ENCODE measurements at regions not wholly inside any gene's neighbourhood (a gene's known extent, or its start where the extent isn't known, plus 50 kb on each side); places are given as distances from the start of the nearest gene placed in this dataset.

DNA sequence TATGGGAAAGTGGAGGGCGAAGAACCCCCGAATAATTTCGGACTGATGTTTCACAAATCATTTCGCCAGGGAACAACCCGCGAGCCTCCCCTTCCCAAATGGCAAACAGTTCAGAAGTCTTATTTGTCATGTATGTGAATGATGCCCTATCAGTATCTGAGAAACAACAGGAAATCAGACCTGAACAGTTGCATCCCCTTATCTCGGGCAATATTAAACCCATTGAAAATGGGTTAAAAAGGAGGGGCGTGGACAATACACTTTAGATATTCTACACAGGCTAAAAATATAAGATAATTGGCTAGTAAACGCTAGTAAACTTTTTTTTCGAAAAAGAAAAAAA, 1003.3 kb upstream of the NR2F2 start:
- no peak for DNase-seq (ENCODE audit: low spot score)

GRCh38 chr15:95327661-95328060, 1002.8 kb upstream of the NR2F2 start:
- no peak for DNase-seq (ENCODE audit: low spot score)

DNA sequence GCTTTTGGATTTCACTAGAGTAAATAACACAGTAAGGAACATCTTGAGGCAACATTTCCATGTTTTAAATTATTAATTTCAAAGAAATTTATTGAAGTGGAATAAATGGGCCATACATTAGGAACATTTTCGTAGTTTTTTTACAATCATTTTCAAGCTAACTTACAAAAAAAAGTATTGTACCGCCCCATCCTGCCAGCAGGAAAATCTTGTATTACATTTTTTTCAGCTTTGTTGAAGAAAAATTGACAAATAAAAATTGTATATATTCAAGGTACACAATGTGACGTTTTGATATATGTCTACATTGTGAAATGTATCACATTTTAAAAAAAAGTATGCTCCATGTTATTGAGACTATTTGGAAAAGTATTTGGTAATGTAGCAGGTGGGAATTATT, 1001.9 kb upstream of the NR2F2 start:
- DNase-seq (ENCODE audit: low spot score) = no peak

DNA sequence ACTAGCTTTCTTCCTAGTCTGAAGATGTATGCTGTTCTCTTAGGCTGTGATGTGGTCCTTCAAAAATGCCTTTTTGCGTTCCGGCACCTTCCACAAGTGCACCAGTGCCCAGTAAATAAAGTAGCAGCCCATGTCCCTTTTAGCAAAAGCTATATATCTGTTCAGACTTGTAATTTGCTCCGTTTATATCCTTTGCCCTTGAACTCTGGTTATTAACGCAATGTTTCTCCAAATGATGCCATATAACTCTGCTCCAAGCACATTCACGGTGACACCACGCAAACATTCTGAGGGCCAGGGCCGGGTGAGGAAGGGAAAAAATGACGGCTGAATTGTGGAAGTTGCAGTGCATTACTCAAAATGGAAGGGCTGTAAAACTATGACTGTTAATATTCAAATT, 1001.1 kb upstream of the NR2F2 start:
- DNase-seq (ENCODE audit: low spot score) = no peak

- no peak for DNase-seq (ENCODE audit: low spot score)
Observed at GRCh38 chr15:95341686-95342085, 988.8 kb upstream of the NR2F2 start.

GRCh38 chr15:95345867-95346266, 984.6 kb upstream of the NR2F2 start:
- no peak for DNase-seq (ENCODE audit: low spot score)

GRCh38 chr15:95346721-95347475, 983.6 kb upstream of the NR2F2 start:
- no peak for DNase-seq (ENCODE audit: low spot score)

GRCh38 chr15:95347837-95348236, 982.7 kb upstream of the NR2F2 start:
- no peak for DNase-seq (ENCODE audit: low spot score)

DNA sequence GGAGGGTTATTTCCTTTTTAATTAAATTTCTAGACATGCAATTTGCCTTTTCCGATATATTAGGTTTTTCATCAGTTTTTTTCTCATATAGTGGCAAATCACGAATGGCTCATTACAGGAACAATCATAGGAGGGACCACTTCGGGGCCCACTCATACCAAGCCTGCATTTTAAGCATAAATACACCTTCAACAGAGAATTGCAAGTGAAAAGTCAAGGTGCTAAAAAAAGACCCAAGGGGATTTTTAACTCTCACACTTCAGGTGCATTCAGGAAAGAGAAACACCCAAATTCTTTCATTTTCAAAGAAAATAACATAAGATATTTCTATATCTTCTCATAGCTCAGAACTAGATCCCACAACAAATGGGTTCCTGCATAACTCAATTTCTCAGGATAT, 979.6 kb upstream of the NR2F2 start:
- DNase-seq (ENCODE audit: low spot score) = no peak

- DNase-seq (ENCODE audit: low spot score) = no peak
Observed at GRCh38 chr15:95352631-95353187, 977.8 kb upstream of the NR2F2 start.

DNA sequence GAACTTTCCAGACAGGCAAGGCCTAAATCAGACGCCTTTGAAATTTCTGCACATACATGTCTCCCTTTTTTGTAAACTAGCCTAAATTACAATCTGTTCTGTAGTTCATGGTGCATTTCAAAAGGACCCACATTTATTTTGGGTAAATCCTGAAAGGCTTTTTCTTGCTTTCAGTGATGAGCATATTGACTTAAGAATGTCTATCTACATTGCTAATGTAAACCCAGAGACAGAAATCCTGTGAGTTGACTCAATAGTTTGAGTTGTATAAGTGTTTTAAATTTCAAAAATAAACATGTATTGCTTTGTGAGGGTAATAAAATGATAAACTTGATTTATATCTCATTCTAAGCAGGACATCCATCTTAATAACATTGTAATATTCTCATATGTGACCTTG, 977.0 kb upstream of the NR2F2 start:
- no peak for DNase-seq (ENCODE audit: low spot score)

DNA sequence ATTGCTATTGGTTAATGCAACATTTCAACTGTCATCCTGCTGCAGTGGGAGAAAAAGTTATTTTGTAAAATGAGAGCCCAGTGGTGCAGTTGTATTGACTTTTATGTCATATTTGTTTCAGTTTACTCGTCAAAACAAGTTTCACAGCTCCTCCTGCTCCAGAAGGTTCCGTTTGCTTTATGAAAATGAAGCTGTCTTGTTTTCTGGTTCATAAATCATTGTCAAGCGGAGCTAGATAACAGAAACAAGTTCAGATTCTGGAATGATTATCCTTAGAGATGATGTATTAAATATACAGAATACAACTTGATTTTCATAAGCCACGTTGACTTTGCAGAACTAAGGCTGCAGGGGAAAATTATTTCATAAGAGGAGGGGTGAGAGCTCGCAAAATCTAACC, 970.5 kb upstream of the NR2F2 start:
- DNase-seq (ENCODE audit: low spot score) = no peak

- no peak for DNase-seq (ENCODE audit: low spot score)
Observed at GRCh38 chr15:95362306-95362705, 968.2 kb upstream of the NR2F2 start.

GRCh38 chr15:95363646-95364045, 966.9 kb upstream of the NR2F2 start:
- no peak for DNase-seq (ENCODE audit: low spot score)

- no peak for DNase-seq (ENCODE audit: low spot score)
Observed at GRCh38 chr15:95365511-95366107, 964.9 kb upstream of the NR2F2 start.

DNA sequence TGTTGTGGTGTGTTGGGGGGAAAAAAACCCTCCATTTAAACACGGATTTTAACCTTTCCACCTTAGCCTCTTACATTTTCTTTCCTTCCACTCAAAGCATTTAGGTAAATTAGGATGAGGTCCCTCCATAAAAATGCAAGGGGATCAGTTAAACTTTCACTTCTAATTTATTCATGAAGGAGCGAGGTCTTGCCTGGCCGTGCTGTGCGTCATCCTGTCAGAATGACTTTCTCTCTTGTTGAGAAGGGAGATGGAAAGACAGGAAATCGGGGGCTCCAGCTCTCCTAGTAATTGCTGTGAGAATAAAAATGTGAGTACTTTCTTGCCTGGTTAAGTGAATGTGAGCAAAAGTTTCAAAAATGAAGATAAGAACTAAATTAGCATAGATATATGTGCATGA, 962.3 kb upstream of the NR2F2 start:
- DNase-seq (ENCODE audit: low spot score) = no peak

DNA sequence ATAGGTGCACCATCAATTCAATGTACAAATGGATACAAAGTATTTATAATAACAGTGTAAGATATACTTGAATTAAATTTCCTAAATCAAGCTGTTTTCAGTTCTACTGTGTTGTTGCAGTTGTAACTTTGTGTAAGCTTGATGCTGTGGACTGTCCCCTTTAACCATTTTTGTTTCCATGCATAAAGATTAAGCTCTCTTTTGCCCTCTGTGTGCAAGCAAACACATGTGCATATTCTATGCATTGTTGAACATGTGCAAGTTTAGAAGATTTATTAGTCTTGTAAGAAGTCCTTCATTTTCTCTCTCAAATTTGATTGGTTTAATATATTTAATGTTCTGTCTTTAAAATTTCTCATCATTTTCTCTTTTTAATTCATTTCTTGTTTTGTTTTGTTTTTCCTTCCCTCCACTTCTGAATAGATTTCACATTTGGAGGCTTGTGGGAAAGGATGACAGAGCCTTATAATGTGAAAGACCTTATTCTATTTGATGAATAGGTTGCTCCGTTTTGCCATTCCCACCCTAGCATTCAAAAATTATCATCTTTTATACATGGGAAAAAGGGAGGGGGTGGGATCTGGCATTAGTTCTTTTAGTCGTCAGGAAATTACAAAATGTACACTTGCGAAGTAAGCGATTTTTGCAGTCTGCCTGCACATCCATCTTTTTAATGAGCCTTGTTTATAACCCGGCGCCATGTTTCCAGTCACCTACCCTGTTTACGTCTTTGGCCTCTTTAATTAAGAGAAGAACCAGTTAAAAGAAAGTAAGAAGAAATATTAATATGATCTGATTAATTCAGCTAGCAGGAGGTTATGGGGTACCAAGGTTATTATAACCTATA, 961.5 kb upstream of the NR2F2 start:
- no peak for DNase-seq (ENCODE audit: low spot score)

DNA sequence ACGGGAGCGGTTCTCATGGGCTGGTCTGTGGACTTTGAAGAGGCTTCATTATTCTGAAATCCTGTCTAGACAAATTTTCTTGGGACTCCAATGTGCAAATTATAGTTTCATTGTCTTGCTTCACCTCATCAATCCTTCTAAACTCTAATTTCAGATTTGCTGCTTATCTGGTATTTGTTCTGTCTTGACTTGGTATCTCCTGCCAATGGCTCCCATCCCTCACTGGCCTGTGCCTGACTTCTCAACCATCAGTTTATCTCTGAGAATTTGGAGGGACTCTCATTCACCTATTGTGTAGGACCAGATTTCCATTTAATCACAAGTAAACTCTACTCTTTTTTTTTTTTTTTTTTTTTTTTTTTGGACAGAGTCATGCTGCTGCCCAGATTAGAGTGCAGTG, 960.2 kb upstream of the NR2F2 start:
- DNase-seq (ENCODE audit: low spot score) = no peak

DNA sequence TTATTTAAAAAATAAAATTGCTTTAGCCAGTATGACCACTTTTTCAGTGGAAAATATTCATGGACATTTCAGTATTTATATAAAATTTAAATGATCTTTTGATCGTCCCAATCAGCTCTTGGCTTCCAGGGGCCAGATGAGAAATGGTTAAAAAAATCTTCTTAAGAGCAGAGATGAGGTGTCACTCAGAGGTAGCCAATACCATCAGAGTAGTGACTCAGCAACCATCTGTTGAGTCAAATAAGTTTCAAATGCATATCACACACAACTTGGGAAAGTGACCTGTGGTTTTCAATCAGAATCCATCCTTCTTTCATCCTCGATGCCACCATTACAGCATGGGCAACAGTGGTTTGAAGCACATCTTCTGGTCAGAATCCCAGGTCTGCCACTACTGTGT, 958.8 kb upstream of the NR2F2 start:
- DNase-seq (ENCODE audit: low spot score) = no peak

- DNase-seq (ENCODE audit: low spot score) = no peak
Observed at GRCh38 chr15:95375281-95375680, 955.2 kb upstream of the NR2F2 start.

GRCh38 chr15:95377258-95377852, 953.1 kb upstream of the NR2F2 start:
- no peak for DNase-seq (ENCODE audit: low spot score)
